NCI-H146 (cell line): ENCODE measurements at regions not wholly inside any gene's neighbourhood (a gene's known extent, or its start where the extent isn't known, plus 50 kb on each side); places are given as distances from the start of the nearest gene placed in this dataset.

Experiments
- DNase-seq: peaks from one replicate; lab custom pipeline; 2025; lab: John Stamatoyannopoulos, UW

DNA sequence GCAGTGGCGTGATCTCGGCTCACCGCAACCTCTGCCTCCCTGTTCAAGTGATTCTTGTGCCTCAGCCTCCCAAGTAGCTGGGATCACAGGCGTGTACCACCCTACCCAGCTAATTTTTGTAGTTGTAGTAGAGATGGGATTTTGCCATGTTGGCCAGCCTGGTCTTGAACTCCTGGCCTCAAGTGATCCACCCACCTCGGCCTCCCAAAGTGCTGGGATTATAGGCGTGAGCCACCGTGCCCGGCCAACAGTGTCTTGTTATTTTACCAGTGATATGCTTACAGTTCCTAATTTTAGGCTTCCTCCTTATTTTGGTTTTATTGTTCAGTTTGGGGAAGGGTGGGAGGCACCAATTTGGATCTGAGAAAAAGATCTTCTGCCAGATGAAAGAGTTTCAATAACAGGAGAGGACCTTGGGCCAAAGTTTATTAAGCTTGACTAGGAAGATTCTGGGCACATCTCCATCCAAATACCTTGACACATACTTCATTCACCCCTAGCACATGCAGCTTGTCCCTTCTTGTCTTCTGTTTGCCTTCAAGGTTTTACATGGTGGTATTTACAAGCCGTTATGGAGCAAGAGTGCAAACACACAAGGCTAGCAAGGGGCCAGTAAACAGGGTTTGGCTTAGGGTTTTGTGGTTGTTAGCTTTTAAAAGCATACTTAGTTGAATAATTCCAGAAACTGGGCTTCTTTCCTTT, 168.1 kb upstream of the DMRT1 start:
- DNase-seq, result no peak

DNA sequence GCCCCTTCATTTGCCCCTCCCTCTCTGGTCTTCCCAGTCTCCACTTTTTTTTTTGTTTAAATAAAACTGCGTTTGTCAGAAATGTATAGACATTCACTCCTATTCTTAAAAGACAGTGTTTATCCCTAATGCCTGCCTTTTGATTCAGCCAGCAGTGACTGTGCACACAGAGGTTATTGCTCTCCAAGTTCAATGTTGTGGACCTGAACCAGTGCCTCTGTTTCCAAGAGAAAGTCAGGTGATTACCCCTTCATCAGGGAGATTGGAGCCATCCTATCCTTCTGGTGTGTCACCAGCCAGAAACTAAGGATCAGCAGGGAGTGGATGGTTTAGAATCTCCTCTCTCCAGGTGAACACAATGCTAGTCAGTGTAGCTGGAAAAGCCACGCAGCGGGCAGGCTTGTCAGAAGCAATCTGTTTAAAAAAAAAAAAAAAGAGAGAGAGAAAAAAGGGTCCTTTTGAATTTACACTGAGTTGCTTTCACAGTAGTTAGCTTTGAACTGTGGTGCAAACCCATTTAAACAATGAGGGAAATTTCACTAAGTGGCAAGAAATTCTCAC, 167.5 kb upstream of the DMRT1 start:
- no peak for DNase-seq

DNA sequence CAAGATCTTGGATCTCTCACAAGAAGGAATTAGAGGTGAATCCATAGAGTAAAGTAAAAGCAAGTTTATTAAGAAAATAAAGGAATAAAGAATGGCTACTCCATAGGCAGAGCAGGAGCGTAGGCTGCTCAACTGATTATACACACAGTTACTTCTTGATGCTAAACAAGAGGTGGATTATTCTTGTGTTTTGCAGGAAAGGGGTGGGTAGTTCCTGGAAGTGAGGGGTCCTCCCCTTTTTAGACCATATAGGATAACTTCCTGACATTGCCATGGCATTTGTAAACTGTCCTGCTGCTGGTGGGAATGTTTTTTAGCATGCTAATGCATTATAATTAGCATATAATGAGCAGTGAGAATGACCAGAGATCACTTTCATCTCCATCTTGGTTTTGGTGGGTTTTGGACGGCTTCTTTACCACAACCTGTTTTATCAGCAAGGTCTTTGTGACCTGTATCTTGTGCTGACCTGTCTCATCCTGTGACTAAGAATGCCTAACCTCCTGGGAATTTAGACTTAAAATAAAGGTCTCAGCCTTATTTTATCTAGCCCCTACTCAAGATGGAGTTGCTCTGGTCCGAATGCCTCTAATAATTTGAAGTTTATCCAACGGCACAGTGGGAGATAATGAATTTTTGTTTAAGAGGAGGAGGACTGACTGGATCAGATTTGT, 165.7 kb upstream of the DMRT1 start:
- DNase-seq, result no peak

DNA sequence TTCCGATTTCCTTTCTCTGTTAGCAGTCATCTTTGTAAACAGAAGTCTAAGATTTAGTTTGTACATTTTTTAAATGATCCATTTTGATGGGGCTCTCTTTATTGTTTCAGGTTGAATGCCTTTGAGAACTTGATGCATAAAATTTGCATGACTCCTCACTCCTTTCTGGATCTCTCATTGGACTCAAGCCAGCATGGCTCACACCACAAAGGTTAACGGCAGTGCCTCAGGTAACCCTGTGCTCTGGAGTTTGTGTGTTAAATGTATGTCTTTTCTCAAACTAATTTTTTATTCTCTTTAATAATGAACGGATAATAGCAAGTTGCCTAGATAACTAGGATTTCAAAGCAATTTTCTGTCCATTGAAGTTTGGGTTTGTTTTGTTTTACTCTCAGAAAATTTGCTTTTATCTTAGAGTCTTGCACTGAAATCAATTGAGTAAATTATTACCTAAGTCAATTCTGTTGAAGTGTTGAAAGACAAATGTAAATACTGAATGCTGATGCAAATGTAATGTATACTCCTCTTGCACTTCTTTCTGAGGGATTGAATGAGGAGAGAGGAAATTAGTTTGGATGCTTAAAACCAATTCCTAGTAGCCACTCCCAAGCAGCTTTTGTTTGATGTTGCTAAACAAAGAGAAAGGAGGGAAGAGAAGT, 164.6 kb upstream of the DMRT1 start:
- DNase-seq, result no peak

DNA sequence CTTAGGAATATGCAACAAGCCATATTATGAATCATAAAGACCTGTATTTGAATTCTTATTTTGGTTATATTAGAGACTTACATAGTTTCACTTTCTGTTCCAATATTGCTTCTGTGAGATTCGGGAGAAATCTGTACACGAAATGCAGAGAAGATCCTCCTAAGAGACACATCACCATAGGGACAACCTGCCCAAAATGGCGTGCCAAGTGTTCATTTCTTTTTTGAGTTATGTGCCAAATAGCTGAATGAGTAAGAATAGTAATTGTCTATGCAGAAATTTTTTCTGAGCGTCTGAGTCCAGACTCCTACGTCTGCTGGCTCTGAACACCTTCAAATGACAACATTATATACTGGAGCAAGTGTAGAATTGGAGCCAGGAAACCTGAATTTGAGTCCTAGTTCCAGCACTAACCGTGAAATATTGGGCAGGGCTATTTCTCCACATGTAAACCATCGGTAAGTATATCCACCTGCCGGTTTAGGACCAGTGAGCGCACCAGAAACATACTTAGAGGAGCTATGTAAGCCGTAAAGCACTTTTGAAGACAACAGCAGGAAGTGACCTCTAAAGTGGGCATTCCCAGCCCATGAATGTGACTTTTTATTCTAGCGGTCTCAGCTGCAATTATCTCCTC, 163.9 kb upstream of the DMRT1 start:
- no peak for DNase-seq

DNA sequence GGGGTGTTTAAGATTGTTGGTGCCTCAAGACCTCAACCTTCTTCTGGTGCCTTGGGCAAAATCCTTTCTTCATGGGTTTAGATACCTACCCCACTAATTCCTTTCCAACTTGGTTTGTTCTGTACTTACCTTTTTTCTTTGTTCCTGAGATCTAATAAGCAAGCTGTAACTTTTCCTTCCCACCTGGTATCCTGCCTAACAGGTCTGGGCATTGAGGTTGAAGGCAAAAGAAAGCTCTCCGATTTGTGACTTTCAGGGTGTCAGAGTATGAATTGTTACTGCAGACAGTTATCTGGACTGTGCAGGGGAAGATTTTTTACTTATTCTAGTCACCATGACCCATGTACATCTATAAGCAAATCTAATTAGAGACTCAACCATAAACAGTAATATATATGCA, 162.6 kb upstream of the DMRT1 start:
- DNase-seq, result no peak

DNA sequence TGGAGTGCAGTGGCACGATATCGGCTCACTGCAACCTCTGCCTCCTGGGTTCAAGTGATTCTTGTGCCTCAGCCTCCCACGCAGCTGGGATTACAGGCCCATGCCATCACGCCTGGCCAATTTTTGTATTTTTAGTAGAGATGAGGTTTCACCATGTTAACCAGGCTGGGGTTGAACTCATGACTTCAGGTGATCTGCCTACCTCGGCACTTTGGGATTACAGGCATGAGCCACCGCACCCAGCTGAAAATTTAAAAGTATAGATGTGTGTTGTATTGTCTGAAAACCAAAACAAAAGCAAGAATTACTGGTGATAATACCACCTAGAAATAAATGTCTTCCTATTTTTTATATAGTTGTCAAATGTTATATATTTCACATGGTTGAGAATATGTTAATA, 162.0 kb upstream of the DMRT1 start:
- DNase-seq, result no peak

DNA sequence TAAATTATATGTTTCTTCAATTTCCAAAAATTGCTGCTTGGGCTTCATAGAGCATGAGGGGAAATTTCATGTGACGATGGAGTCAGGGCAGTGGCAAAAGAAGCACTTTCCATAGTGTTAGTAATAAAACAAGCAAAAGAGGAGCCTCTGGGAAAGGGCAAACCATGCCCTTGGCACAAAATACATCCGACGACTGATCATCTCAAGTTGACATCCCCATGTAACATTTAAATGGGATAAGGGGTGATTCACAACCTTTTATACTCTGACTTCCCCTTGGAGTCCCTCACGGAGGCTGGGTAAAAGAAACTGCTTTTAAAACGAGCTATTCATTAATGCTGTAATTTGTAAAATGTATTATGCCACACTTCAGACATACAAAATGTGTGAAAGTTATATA, 161.4 kb upstream of the DMRT1 start:
- no peak for DNase-seq

DNA sequence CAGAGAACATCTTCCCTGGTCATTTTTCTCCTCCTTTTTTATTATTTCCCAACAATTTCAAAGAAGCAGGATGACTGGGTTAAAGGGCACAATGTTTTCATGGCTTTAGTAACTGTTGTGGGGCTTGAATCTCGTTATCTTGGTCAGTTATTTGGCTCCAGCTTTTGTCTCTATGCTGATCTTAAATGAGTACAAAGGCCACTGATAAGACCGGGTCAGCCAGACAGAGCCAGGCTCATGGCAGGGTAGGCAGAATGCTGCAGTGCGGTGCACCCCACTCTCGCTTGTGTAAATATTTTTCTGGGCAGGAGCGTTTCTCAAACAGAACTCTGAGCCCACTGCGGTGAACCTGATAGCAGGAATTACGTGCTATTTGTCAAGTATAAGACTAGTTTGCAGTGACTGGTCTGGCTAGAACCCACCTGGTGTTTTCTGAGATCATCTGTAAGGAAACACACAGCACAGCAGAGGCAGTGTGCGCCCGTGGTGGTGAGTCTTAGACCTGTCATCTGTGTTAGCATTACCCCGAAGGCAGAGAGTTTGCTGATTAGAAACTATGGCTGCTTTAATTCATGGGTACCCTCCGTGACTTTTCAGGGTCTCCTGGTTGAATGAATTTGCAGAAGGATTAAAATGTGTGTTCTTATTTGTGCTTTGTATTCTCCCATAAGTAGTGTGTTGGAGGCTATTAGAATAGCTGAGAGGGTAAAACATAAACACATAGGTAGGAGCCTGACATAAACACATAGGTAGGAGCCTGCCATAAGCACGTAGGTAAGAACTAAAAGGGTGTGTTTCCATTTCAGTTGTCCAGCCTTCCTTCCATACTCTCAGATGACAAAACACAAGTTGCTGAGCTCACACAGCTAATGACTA, 158.6 kb upstream of the DMRT1 start:
- no peak for DNase-seq

DNA sequence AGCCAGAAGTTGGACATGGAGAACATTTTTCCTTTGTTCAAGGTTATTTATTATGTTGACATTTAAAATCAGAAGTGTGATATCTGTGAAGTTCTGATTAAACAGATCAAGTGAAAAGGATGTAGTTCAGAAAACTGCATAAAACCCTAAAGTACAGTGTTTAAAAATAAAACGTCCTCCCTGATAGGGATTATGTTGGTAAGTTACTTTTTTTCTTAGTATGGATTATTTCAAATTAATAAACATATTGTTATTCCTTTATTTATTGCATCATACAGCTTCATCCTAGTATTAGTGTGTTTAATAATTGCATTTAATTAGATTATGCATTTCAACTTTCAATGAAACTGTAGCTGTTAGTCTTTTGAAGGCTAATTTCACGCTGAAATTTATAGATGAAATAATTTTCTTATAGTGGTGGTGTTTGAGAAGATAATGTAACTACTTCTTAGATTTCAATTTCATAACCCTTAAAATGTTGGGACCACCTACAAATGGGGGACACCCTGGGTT, 157.9 kb upstream of the DMRT1 start:
- no peak for DNase-seq

DNA sequence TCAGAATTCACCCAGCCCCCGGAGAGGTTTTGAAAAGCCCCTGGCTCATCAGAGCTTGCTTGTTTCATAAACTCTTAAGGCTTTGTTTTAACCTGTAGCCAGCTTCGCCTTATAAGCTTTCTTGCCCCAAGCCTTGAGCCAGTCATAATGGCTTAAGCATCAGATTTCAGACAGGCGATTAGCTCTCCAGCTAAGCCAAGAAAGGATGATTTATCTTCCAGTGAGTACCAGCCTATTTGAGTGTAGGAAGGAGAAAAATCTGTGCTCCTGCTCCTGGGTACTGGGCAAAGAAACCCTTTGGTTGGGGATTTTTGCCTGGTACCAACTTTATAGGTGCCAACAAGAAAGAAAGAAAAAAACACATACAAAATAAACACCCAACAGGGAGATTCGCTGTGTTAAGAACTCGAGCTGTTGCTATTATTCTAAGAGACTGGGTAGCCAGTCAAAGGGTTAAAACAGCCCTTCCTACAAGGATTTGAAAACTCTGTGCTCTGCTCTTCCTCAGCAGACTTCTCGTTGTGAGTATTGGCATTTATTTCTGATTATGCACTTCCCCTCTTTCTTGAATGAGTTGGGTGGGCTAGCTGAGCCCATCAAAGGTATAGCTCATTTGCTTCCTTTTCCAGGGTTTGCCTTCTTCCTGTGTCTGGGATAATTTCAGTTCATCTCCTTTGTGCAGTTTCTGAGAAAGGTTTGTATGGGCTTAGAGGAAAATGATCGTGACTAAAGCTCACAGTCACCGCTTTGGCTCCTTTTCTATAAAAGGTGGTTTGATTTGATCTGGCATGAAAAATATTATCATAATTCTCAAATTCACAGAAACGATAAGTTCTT, 157.2 kb upstream of the DMRT1 start:
- no peak for DNase-seq

DNA sequence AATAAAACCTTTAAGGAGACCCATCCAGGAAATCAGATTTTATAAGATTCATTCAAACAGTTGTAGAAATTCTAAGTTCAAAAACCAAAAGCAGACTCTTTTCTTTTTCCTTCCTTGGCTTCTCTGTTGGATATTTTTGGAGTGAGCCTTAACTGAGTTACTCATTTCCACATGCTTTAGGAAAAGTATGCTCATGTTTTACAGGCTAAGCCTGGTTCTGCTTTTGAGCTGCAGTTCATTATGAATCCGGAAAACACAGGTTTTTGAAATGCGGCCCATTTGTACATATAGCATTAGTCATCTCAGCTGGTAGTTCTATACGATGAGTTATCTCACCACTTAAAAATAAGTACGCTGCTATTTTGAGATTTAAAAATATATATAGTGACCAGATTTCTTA, 156.6 kb upstream of the DMRT1 start:
- no peak for DNase-seq

DNA sequence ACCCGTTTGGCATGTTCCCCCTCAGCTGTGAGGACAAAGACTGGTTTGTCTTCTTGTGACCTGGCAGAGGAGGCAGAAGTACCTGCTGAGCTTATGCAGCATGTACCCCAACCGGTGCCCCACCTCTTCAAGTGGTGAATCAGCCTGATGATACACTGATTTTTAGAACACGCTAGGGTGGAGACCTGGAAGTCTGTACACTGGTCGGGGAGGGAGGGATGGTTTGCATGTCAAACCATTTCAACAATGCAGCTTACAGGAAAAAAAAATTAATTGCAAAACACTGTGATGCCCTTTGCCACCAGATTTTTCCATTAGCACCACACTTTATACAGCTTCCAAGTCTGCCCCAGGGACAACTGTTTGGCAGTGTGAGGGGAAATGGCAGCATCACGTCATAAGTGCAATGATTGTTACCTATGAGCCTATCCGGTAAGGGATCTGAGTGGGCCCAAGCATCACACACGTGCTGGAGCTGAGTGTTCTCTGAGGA, 155.1 kb upstream of the DMRT1 start:
- DNase-seq, result no peak

DNA sequence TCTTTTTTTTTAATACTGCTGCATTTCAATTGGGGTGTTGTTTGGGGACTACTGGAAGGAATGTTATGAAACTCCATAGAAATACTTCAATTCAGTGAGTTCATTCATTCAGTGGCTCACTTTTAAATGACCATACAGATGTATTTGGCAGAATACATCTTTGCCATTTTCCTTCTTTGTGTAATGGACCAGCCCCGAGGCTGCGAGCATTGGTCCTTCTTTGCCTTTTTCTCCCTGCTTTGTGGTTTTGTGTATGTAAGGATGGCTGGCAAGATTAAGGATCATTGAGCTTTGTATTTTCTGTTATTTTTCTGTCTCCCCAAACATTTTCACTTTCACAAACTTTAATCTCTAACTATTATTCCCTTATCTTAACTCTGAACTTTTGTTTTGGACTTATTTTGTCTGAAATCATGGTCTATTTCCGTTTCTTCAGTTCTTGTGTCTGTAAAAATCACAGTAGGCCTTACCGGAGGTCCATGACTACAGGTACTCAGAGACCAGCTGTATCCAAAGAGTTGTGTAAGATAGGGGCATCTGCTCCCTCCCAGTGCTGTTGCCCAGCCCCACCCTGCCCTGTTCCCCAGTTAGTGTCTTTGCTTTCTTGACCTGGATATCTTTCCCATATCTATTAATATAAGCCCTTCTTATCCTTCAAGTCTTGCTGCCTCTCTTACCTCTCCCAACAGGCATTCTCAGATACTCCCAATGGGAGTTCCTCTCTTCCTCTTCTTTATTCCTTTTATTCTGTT, 154.3 kb upstream of the DMRT1 start:
- no peak for DNase-seq

DNA sequence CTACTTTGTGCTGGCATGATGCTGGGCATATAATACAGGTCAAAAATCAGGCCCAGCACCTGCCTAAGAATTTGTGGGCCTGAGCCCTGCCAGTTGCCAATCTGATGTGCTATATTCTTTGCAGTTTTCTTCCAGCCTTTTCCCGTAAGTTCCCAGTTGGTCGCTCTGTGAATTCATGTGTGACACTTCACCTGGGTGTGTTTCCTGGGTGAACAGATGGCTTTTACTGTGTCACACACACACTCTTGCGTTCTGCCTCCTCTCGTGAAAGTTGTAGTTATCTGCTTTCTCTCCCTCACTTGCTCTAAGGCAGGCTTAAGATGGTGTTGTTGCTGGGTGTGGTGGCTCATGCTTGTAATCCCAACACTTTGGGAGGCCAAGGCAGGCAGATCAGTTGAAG, 153.5 kb upstream of the DMRT1 start:
- DNase-seq, result no peak

DNA sequence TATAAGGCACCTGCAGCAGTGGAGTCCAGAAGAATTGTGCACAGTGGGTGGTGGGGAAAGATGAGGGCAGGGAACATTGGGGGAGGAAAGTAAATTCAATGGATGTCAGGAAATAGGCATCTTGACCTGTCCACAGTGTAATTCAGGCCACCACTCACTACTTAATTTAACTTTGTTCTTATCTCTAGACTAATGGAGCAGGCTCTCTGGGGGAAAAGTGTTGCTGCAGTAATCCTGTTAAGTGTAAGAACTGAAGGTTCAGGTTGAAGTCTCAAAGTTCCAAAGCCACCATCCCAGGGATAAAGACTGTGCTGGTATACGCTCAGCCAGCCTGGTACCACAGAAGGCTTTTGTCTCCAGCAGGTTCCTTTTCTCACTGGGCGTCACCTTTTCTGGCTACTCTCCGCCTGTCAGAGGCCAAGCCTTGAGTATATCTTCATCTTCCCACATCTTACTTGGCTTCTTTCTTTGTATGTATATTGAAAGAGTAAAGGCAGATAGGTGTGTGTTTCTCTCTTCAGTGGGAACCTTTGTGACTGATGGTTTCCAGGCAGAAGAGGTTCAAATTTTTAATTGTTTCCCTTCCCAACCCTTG, 150.9 kb upstream of the DMRT1 start:
- no peak for DNase-seq

DNA sequence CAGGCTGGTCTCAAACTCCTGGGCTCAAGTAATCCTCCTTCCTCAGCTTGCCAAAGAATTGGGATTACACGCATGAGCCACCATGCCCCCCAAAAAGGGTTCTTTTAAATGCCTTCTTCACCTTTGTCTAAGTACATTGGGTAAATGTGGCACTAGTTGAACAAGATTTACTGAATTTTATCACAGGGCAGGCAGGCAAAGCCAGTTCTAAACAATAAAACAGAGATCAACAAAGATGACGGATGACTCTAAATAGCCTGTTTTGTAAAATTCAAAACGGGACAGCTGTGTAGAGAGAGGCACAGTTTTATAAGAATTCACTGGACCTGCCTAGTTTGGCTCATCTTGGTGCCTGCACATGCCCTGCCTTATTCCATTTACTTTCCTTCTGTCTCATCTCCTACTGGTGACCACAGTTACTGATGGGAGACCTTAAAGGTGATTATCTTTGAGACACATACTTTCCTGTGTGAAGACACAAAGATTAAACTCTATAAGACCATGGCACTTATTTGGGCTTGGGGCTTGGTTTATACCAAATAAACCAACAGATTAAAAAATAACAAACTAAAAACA, 149.6 kb upstream of the DMRT1 start:
- no peak for DNase-seq

DNA sequence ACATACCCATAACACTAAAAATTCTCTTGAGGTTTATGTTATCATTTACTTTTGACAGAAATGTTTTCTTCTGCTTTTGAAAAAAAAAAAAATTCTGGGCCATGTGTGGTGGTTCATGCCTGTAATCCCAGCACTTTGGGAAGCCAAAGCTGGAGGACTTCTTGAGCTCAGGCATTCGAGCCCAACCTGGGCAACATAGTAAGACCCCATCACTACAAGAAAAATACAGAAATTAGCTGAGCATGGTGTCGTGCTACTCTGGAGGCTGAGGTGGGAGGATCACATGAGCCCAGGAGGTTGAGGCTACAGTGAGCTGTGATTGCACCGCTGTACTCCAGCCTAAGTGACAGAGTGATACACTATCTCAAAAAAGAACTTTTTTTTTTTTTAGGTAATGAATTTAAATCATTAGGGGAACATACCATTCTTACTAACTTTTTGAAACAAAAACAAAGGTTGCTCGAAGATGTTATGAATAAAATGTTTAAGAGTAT, 148.8 kb upstream of the DMRT1 start:
- DNase-seq, result no peak
